SK-N-SH treated with all-trans-retinoic acid at 6 μM for 48 hours (cell line): ENCODE measurements at regions not wholly inside any gene's neighbourhood (a gene's known extent, or its start where the extent isn't known, plus 50 kb on each side); places are given as distances from the start of the nearest gene placed in this dataset.

Experiments used
- ATAC-seq: fragments of 200-7000 bp; cut with Tn5 transposase; 3 replicates; pipeline ENCODE4 v1.9.1; 2020; ENCODE audit warnings: mild to moderate bottlenecking, moderate library complexity
- ARNTL ChIP-seq: fragments of 450-650 bp; formaldehyde crosslinking; IDR thresholded peaks from 2 replicates; pipeline ENCODE4 v1.5.0; 2020; ENCODE audit warnings: low read depth, mild to moderate bottlenecking, moderate library complexity, borderline replicate concordance
- BACH2 ChIP-seq: fragments of 250-450 bp; sonication (Bioruptor Pico); IDR thresholded peaks from 2 replicates; pipeline ENCODE4 v1.9.0; 2021; ENCODE audit warnings: mild to moderate bottlenecking, borderline replicate concordance
- CSDC2 ChIP-seq: fragments of 250-450 bp; sonication (Bioruptor Pico); IDR thresholded peaks from 2 replicates; pipeline ENCODE4 v1.5.0; 2020; ENCODE audit warnings: mild to moderate bottlenecking, moderate library complexity
- ESRRG ChIP-seq: fragments of 250-450 bp; sonication (Bioruptor Pico); IDR thresholded peaks from 2 replicates; pipeline ENCODE4 v1.6.1; 2021; ENCODE audit warnings: mild to moderate bottlenecking
- GLIS3 ChIP-seq: fragments of 250-450 bp; sonication (Bioruptor Pico); IDR thresholded peaks from 2 replicates; pipeline ENCODE4 v1.5.0; 2020; ENCODE audit warnings: mild to moderate bottlenecking, moderate library complexity
- ISL1 ChIP-seq: fragments of 250-450 bp; sonication (Bioruptor Pico); IDR thresholded peaks from 2 replicates; pipeline ENCODE4 v2.1.2; 2022; ENCODE audit warnings: mild to moderate bottlenecking, moderate library complexity
- OSR1 ChIP-seq: fragments of 250-450 bp; sonication (Bioruptor Pico); IDR thresholded peaks from 2 replicates; pipeline ENCODE4 v1.8.0; 2022; ENCODE audit warnings: moderate library complexity, mild to moderate bottlenecking, inconsistent platforms
- POU6F1 ChIP-seq: fragments of 250-450 bp; sonication (Bioruptor Pico); IDR thresholded peaks from 2 replicates; pipeline ENCODE4 v1.8.0; 2021; ENCODE audit warnings: low read depth, mild to moderate bottlenecking, moderate library complexity, borderline replicate concordance
- PPARA ChIP-seq: fragments of 250-450 bp; sonication (Bioruptor Pico); IDR thresholded peaks from 2 replicates; pipeline ENCODE4 v1.5.0; 2020; ENCODE audit warnings: mild to moderate bottlenecking, borderline replicate concordance
- RARB ChIP-seq: fragments of 250-450 bp; sonication (Bioruptor Pico); IDR thresholded peaks from 2 replicates; pipeline ENCODE4 v1.8.0; 2021; ENCODE audit warnings: mild to moderate bottlenecking, moderate library complexity
- TCF4 ChIP-seq: fragments of 250-450 bp; sonication (Bioruptor Pico); IDR thresholded peaks from 2 replicates; pipeline ENCODE4 v1.8.0; 2021; ENCODE audit warnings: mild to moderate bottlenecking, moderate library complexity, borderline replicate concordance
- TOX ChIP-seq: fragments of 250-450 bp; sonication (Bioruptor Pico); IDR thresholded peaks from 2 replicates; pipeline ENCODE4 v1.8.0; 2021; ENCODE audit warnings: mild to moderate bottlenecking, moderate library complexity, borderline replicate concordance
- TSHZ2 ChIP-seq: fragments of 250-450 bp; sonication (Bioruptor Pico); IDR thresholded peaks from 2 replicates; pipeline ENCODE4 v1.5.0; 2020; ENCODE audit warnings: mild to moderate bottlenecking, moderate library complexity
- ZC3H10 ChIP-seq: fragments of 250-450 bp; sonication (Bioruptor Pico); IDR thresholded peaks from 2 replicates; pipeline ENCODE4 v1.5.1; 2021; ENCODE audit warnings: mild to moderate bottlenecking, moderate library complexity
- ZFP3 ChIP-seq: fragments of 250-450 bp; sonication (Bioruptor Pico); IDR thresholded peaks from 2 replicates; pipeline ENCODE4 v1.5.0; 2020; ENCODE audit warnings: mild to moderate bottlenecking, moderate library complexity
- ZFP30 ChIP-seq: fragments of 450-650 bp; formaldehyde crosslinking; IDR thresholded peaks from 2 replicates; pipeline ENCODE4 v1.5.0; 2022; ENCODE audit warnings: mild to moderate bottlenecking, moderate library complexity
- ZNF565 ChIP-seq: fragments of 450-650 bp; formaldehyde crosslinking; conservative IDR thresholded peaks from 2 replicates; pipeline ENCODE4 v1.5.0; 2020; ENCODE audit warnings: low read depth, mild to moderate bottlenecking, moderate library complexity
- ZNF70 ChIP-seq: fragments of 450-650 bp; formaldehyde crosslinking; IDR thresholded peaks from 2 replicates; pipeline ENCODE4 v1.5.0; 2020; ENCODE audit warnings: mild to moderate bottlenecking, moderate library complexity
- ZNF8 ChIP-seq: fragments of 450-650 bp; formaldehyde crosslinking; IDR thresholded peaks from 2 replicates; pipeline ENCODE4 v1.5.0; 2020; ENCODE audit warnings: mild to moderate bottlenecking, moderate library complexity
- TF ChIP-seq, protein P1 (sequence below): fragments of 250-450 bp; sonication (Bioruptor Pico); IDR thresholded peaks from 2 replicates; pipeline ENCODE4 v1.5.1; 2020; ENCODE audit warnings: low read depth, mild to moderate bottlenecking, moderate library complexity

- TF ChIP-seq ZNF8 (CRISPR knock-in tag) (no peak), ZFP3 (CRISPR knock-in tag) (no peak), ZC3H10 (CRISPR knock-in tag) (no peak), OSR1 (no peak), PPARA (CRISPR knock-in tag) (no peak), GLIS3 (no peak), ARNTL (no peak), TCF4 (CRISPR knock-in tag) (no peak), TSHZ2 (CRISPR knock-in tag) (no peak), CSDC2 (CRISPR knock-in tag) (no peak), BACH2 (no peak), TOX (CRISPR knock-in tag) (no peak), ESRRG (no peak), POU6F1 (CRISPR knock-in tag) (no peak), ZFP30 (no peak), RARB (no peak)
- TF ChIP-seq, protein P1, sequence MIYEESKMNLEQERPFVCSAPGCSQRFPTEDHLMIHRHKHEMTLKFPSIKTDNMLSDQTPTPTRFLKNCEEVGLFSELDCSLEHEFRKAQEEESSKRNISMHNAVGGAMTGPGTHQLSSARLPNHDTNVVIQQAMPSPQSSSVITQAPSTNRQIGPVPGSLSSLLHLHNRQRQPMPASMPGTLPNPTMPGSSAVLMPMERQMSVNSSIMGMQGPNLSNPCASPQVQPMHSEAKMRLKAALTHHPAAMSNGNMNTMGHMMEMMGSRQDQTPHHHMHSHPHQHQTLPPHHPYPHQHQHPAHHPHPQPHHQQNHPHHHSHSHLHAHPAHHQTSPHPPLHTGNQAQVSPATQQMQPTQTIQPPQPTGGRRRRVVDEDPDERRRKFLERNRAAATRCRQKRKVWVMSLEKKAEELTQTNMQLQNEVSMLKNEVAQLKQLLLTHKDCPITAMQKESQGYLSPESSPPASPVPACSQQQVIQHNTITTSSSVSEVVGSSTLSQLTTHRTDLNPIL = no peak
- no peak for ATAC-seq
Measured at GRCh38 chr2:136297994-136298393, 180.0 kb upstream of the CXCR4 start.

- no peak for ATAC-seq
- TF ChIP-seq PPARA (CRISPR knock-in tag) = no peak
- TF ChIP-seq TCF4 (CRISPR knock-in tag) = no peak
Measured at GRCh38 chr2:136297312-136297711, 179.4 kb upstream of the CXCR4 start.

DNA sequence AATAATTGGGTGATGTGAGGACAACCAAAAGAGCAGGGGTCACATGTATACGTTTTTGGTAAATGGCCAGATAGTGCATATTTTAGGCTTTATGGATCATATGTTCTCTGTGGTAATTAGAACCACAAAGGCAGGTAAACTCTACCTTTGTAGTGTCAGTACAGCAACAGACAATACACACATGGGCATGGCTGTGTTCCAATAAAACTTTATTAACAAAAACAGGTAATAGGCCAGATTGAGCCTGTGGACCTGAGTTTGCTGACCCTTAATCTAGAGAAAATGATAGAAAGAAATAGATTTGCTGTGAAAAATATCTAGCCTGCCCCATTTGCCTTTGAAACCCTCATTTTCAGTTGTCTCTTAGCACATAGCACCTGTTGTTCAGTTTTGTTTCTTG, 177.2 kb upstream of the CXCR4 start:
- TF ChIP-seq, protein P1 = no peak
- no peak for ATAC-seq

DNA sequence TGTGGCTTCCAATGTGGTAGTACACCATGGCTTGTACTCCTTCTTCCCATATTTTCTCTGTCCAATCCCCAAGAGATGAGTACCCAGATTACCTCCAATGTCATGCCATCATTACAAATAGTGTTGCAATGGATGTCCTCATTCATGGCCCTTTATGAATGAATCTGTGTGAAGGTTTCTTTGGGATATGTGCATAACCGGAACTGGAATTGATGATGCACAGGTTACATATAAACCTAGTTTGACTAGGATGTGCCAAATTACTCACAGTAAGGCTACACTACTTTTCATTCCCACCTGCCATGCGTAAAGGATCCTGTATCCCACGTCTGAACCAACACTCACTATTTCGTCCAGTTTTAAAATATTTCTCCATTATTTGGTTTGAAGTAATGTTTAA, 173.9 kb upstream of the CXCR4 start:
- no peak for ATAC-seq
- TF ChIP-seq OSR1 (no peak), ZNF565 (CRISPR knock-in tag) (no peak), ZNF70 (no peak), ESRRG (no peak), PPARA (CRISPR knock-in tag) (no peak), POU6F1 (CRISPR knock-in tag) (no peak), BACH2 (no peak)
- TF ChIP-seq, all 23 proteins: peak for 0

GRCh38 chr2:136290326-136290725, 172.4 kb upstream of the CXCR4 start:
- TF ChIP-seq, protein P1 = no peak
- TF ChIP-seq ISL1 (CRISPR knock-in tag) (no peak), ZNF565 (CRISPR knock-in tag) (no peak), CSDC2 (CRISPR knock-in tag) (no peak)
- ATAC-seq = no peak
